Endothelial cell of umbilical vein (primary cell): ENCODE measurements at regions not wholly inside any gene's neighbourhood (a gene's known extent, or its start where the extent isn't known, plus 50 kb on each side); places are given as distances from the start of the nearest gene placed in this dataset.

Source experiments
- BruUV-seq: library from RNA; stranded (reverse); fragments of 400-500 nt; replicated peaks from 2 replicates; lab custom pipeline; 2021; lab: Mats Ljungman, UMichigan
- CTCF ChIA-PET: fragments of 300-600, 350-600 bp; sonication (Branson Sonifier 250); formaldehyde crosslinking; loops from one replicate; lab custom pipeline; 2021; ENCODE audit warnings: antibody characterized with exemption, inconsistent platforms; lab: Charles Lee
- POLR2A ChIA-PET: fragments of 300-600, 350-600 bp; sonication (Branson Sonifier 250); formaldehyde crosslinking; loops from one replicate; lab custom pipeline; 2021; ENCODE audit warnings: antibody characterized with exemption, inconsistent platforms; lab: Charles Lee
- DNase-seq: peaks from one replicate; pipeline ENCODE4 v3.0.0-alpha.2; 2011; ENCODE audit warnings: low read depth, low spot score
- FAIRE-seq: peaks from 2 replicates; lab custom pipeline; 2011; peaks lifted over from hg19 to GRCh38; lab: Jason Lieb, UNC
- H2AFZ ChIP-seq: 2 replicates; pipeline ENCODE4 v1.6.0; 2012; ENCODE audit warnings: low read depth, low read length, control low read depth, inconsistent platforms
- H3K27ac ChIP-seq: 2 replicates; pipeline ENCODE4 v1.5.1; 2011; ENCODE audit warnings: low read depth, mild to moderate bottlenecking, control low read depth, low read length, moderate library complexity; ENCODE audit not compliant: insufficient read depth
- H3K27me3 ChIP-seq, 2 experiments: 2 replicates each; pipeline versions ENCODE4 v1.6.0 to v1.6.1; 2011; ENCODE audit warnings: low read length in 2 of 2, mixed read lengths in 1 of 2; ENCODE audit not compliant: control insufficient read depth in 2 of 2, insufficient read depth in 2 of 2
- H3K36me3 ChIP-seq, 2 experiments: 2 replicates in 1 of 2; 3 replicates in 1 of 2; pipeline ENCODE4 v1.5.1; 2011; ENCODE audit warnings: low read length in 2 of 2, mild to moderate bottlenecking in 1 of 2, moderate library complexity in 1 of 2; ENCODE audit not compliant: control insufficient read depth in 2 of 2, insufficient read depth in 2 of 2; ENCODE audit errors: extremely low read depth in 1 of 2
- H3K4me1 ChIP-seq: 3 replicates; pipeline ENCODE4 v1.5.1; 2011; ENCODE audit warnings: mild to moderate bottlenecking, low read length; ENCODE audit not compliant: control insufficient read depth, insufficient read depth; ENCODE audit errors: extremely low read depth
- H3K4me2 ChIP-seq: 2 replicates; pipeline ENCODE4 v1.6.1; 2011; ENCODE audit warnings: low read length, control low read depth, mixed read lengths; ENCODE audit not compliant: insufficient read depth
- H3K4me3 ChIP-seq, 3 experiments: fragments of 200-600 bp in 1 of 3; sonication (generic), shearing (Covaris generic) in 1 of 3; replicated peaks in 1 of 3; 2 replicates each; pipeline ENCODE4 v1.5.1; 2011 to 2016; ENCODE audit warnings: control low read depth in 3 of 3, low read length in 3 of 3, mild to moderate bottlenecking in 2 of 3, inconsistent platforms in 1 of 3, low read depth in 1 of 3, moderate library complexity in 1 of 3; ENCODE audit not compliant: insufficient read depth in 1 of 3
- H3K79me2 ChIP-seq: 2 replicates; pipeline ENCODE4 v1.6.0; 2012; ENCODE audit warnings: low read length, inconsistent platforms; ENCODE audit not compliant: control insufficient read depth, insufficient read depth
- H3K9ac ChIP-seq: replicated peaks from 2 replicates; pipeline ENCODE3; 2011; ENCODE audit warnings: low read length, control low read depth; ENCODE audit not compliant: insufficient read depth; ENCODE audit errors: extremely low read depth
- H3K9me1 ChIP-seq: replicated peaks from 3 replicates; pipeline ENCODE4 v1.6.0; 2011; ENCODE audit warnings: mild to moderate bottlenecking, low read length; ENCODE audit not compliant: control insufficient read depth, insufficient read depth; ENCODE audit errors: extremely low read depth
- H3K9me3 ChIP-seq: replicated peaks from 2 replicates; pipeline ENCODE4 v1.5.1; 2012; ENCODE audit warnings: low read length, inconsistent platforms; ENCODE audit not compliant: control insufficient read depth, insufficient read depth
- H4K20me1 ChIP-seq: replicated peaks from 2 replicates; pipeline ENCODE3; 2011; ENCODE audit warnings: mild to moderate bottlenecking, low read length; ENCODE audit not compliant: control insufficient read depth, insufficient read depth; ENCODE audit errors: extremely low read depth
- CTCF ChIP-seq, 2 donors: IDR thresholded peaks; 1 replicate in 1 of 2; 2 replicates in 1 of 2; pipeline ENCODE4 v1.5.1; 2011; ENCODE audit warnings: low read length in 2 of 2, mild to moderate bottlenecking in 2 of 2, moderate library complexity in 2 of 2, control low read depth in 1 of 2, inconsistent platforms in 1 of 2, low read depth in 1 of 2; ENCODE audit not compliant: insufficient read depth in 1 of 2; ENCODE audit errors: extremely low read depth in 1 of 2
- EZH2 ChIP-seq: IDR thresholded peaks from 2 replicates; pipeline ENCODE4 v1.6.1; 2012; ENCODE audit warnings: borderline replicate concordance, low read depth, mild to moderate bottlenecking, moderate library complexity, low read length, inconsistent platforms; ENCODE audit not compliant: severe bottlenecking
- FOS ChIP-seq: IDR thresholded peaks from 2 replicates; pipeline ENCODE4 v1.6.1; 2011; ENCODE audit warnings: mild to moderate bottlenecking, low read length, moderate library complexity, borderline replicate concordance; ENCODE audit not compliant: insufficient read depth
- GATA2 ChIP-seq: IDR thresholded peaks from 2 replicates; pipeline ENCODE4 v1.7.0; 2011; ENCODE audit warnings: low read depth, mild to moderate bottlenecking, moderate library complexity, mixed read lengths, low read length; ENCODE audit not compliant: insufficient read length, insufficient read depth
- JUN ChIP-seq: IDR thresholded peaks from 2 replicates; pipeline ENCODE4 v1.6.1; 2011; ENCODE audit warnings: borderline replicate concordance, low read depth; ENCODE audit not compliant: insufficient read length, insufficient read depth
- MYC ChIP-seq: IDR thresholded peaks from one replicate; pipeline ENCODE4 v1.6.1; 2011; ENCODE audit warnings: mild to moderate bottlenecking, low read depth, low read length
- POLR2A ChIP-seq: IDR thresholded peaks from 2 replicates; pipeline ENCODE4 v1.6.1; 2012; ENCODE audit warnings: low read depth, mild to moderate bottlenecking, control low read depth, low read length
- POLR2AphosphoS5 ChIP-seq: IDR thresholded peaks from 2 replicates; pipeline ENCODE4 v1.6.1; 2012; ENCODE audit warnings: low read depth, mild to moderate bottlenecking, control low read depth, low read length, moderate library complexity; ENCODE audit not compliant: insufficient read depth
- dilution Hi-C: fragments of 300-500 bp; cut with MboI; formaldehyde crosslinking; loops from one replicate; pipeline ENCODE4 v1.15.0; 2019; ENCODE audit warnings: low sequenced_read_pairs; ENCODE audit not compliant: extremely low pct_ligation_motif_present
- intact Hi-C: fragments of 100-400 bp; cut with micrococcal nuclease; formaldehyde crosslinking; loops from one replicate; pipeline ENCODE4 v1.10.0; 2022
- TF ChIP-seq, protein P1 (sequence below): IDR thresholded peaks from 2 replicates; pipeline ENCODE4 v1.6.1; 2011; ENCODE audit not compliant: insufficient read depth, insufficient read length

- H3K9me3 ChIP-seq = no peaks in the 10 kb centered on the region
- H3K9me1 ChIP-seq = no peaks in the 10 kb centered on the region
- BruUV-seq = no TSS peak
- intact Hi-C loops (no loop called here), dilution Hi-C loops (no loop called here)
- H3K9ac ChIP-seq = no peak overlapping the region
- no peak overlapping the region for H3K4me2 ChIP-seq
- H2AFZ ChIP-seq = no peak overlapping the region
- TF ChIP-seq EZH2 (no peak), GATA2 (no peak), POLR2A (no peak), JUN (no peak), POLR2AphosphoS5 (no peak), FOS (no peak), MYC (no peak), CTCF (IDR thresholded peaks at IDR 0.05; ENCODE audit: extremely low read depth in 1 of 2, insufficient read depth in 1 of 2, low read depth in 1 of 2, low read length in 2 of 2) (no peak)
- TF ChIP-seq, protein P1, sequence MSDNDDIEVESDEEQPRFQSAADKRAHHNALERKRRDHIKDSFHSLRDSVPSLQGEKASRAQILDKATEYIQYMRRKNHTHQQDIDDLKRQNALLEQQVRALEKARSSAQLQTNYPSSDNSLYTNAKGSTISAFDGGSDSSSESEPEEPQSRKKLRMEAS = no peak
- no peaks in the 10 kb centered on the region for H3K36me3 ChIP-seq
- FAIRE-seq (no peak), DNase-seq (no peak)
- H3K4me1 ChIP-seq = no peaks in the 10 kb centered on the region
- CTCF ChIA-PET = no interaction called here
- no peaks in the 10 kb centered on the region for H4K20me1 ChIP-seq
- H3K79me2 ChIP-seq = no peaks in the 10 kb centered on the region
- no peak overlapping the region for H3K4me3 ChIP-seq
- H3K27me3 ChIP-seq = no peaks in the 10 kb centered on the region
- POLR2A ChIA-PET = no interaction called here
- H3K27ac ChIP-seq = no peak overlapping the region
Observed at GRCh38 chr10:59960751-59961150, 54.4 kb upstream of the CCDC6 start.
